SU-DHL-6 (cell line): ENCODE measurements at regions not wholly inside any gene's neighbourhood (a gene's known extent, or its start where the extent isn't known, plus 50 kb on each side); places are given as distances from the start of the nearest gene placed in this dataset.

Source experiments
- H2AFZ ChIP-seq: fragments of 200-600 bp; sonication (generic); 2 replicates; pipeline ENCODE4 v1.6.1; 2014; ENCODE audit warnings: low read depth, mild to moderate bottlenecking, moderate library complexity, mixed read lengths, antibody characterized with exemption, low read length; ENCODE audit not compliant: severe bottlenecking
- H3F3A ChIP-seq: fragments of 200-600 bp; shearing (Covaris generic); 2 replicates; pipeline ENCODE4 v1.6.0; 2016; ENCODE audit warnings: antibody characterized with exemption, mild to moderate bottlenecking; ENCODE audit not compliant: insufficient read depth
- H3K27ac ChIP-seq: fragments of 200-600 bp; sonication (generic); 2 replicates; pipeline ENCODE4 v1.5.1; 2016; ENCODE audit warnings: low read depth, mild to moderate bottlenecking, low read length, moderate library complexity, mixed read lengths
- H3K27me3 ChIP-seq: fragments of 200-600 bp; sonication (generic), shearing (Covaris generic); 2 replicates; pipeline ENCODE4 v1.6.0; 2014; ENCODE audit warnings: mild to moderate bottlenecking, low read length
- H3K36me3 ChIP-seq: fragments of 200-600 bp; sonication (generic); 2 replicates; pipeline ENCODE4 v1.6.1; 2014; ENCODE audit warnings: mild to moderate bottlenecking, low read length, mixed read lengths
- H3K4me2 ChIP-seq: fragments of 300-600, 200-600 bp; shearing (Covaris generic), sonication (generic); 2 replicates; pipeline ENCODE4 v1.6.0; 2014; ENCODE audit warnings: low read length, low read depth, mild to moderate bottlenecking; ENCODE audit not compliant: poor library complexity, severe bottlenecking
- H3K4me3 ChIP-seq: fragments of 200-600 bp; sonication (generic); 2 replicates; pipeline ENCODE4 v1.5.1; 2014; ENCODE audit warnings: antibody characterized with exemption, low read length, mild to moderate bottlenecking, mixed read lengths; ENCODE audit not compliant: insufficient read depth, poor library complexity, severe bottlenecking
- H3K79me2 ChIP-seq: fragments of 200-600 bp; sonication (generic); 2 replicates; pipeline ENCODE4 v1.6.1; 2014; ENCODE audit warnings: mild to moderate bottlenecking, low read length, moderate library complexity; ENCODE audit not compliant: insufficient read depth
- H3K9ac ChIP-seq: fragments of 200-600 bp; sonication (generic); 2 replicates; pipeline ENCODE4 v1.7.0; 2014; ENCODE audit warnings: mild to moderate bottlenecking, low read length
- H3K9me2 ChIP-seq: fragments of 200-600 bp; sonication (generic); replicated peaks from 2 replicates; pipeline ENCODE4 v1.6.1; 2014; ENCODE audit warnings: low read length; ENCODE audit not compliant: insufficient read depth
- H3K9me3 ChIP-seq: fragments of 200-600 bp; sonication (generic); 2 replicates; pipeline ENCODE4 v1.6.1; 2014; ENCODE audit warnings: low read length, mixed read lengths; ENCODE audit not compliant: insufficient read depth
- H4K20me1 ChIP-seq: fragments of 200-600 bp; sonication (generic); 2 replicates; pipeline ENCODE4 v1.6.1; 2014; ENCODE audit warnings: low read depth, mild to moderate bottlenecking, antibody characterized with exemption, low read length, moderate library complexity, mixed read lengths
- EZH2phosphoT487 ChIP-seq: fragments of 200-600 bp; sonication (generic), shearing (Covaris generic); conservative IDR thresholded peaks from 2 replicates; pipeline ENCODE4 v1.6.1; 2018; ENCODE audit warnings: mild to moderate bottlenecking, antibody characterized with exemption, low read length, moderate library complexity, mixed read lengths
- TF ChIP-seq, protein P1 (sequence below): fragments of 200-600 bp; sonication (generic); IDR thresholded peaks from one replicate; pipeline ENCODE4 v1.5.1; 2017; ENCODE audit warnings: antibody characterized with exemption, mild to moderate bottlenecking, low read length, moderate library complexity; ENCODE audit not compliant: insufficient read depth, poor library complexity, severe bottlenecking

- Histone ChIP-seq H3K27me3 (no peaks in the 10 kb centered on the region), H3K9me3 (no peaks in the 10 kb centered on the region), H3K36me3 (no peaks in the 10 kb centered on the region), H3K79me2 (no peaks in the 10 kb centered on the region), H3K9me2 (no peaks in the 10 kb centered on the region), H2AFZ (no peak overlapping the region), H3K9ac (no peak overlapping the region), H3K4me2 (no peak overlapping the region), H3K4me3 (no peak overlapping the region), H4K20me1 (no peaks in the 10 kb centered on the region), H3K27ac (no peak overlapping the region), H3F3A (no peaks in the 10 kb centered on the region)
- no peak for TF ChIP-seq EZH2phosphoT487
- TF ChIP-seq, protein P1, sequence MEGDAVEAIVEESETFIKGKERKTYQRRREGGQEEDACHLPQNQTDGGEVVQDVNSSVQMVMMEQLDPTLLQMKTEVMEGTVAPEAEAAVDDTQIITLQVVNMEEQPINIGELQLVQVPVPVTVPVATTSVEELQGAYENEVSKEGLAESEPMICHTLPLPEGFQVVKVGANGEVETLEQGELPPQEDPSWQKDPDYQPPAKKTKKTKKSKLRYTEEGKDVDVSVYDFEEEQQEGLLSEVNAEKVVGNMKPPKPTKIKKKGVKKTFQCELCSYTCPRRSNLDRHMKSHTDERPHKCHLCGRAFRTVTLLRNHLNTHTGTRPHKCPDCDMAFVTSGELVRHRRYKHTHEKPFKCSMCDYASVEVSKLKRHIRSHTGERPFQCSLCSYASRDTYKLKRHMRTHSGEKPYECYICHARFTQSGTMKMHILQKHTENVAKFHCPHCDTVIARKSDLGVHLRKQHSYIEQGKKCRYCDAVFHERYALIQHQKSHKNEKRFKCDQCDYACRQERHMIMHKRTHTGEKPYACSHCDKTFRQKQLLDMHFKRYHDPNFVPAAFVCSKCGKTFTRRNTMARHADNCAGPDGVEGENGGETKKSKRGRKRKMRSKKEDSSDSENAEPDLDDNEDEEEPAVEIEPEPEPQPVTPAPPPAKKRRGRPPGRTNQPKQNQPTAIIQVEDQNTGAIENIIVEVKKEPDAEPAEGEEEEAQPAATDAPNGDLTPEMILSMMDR: no peak
These were observed 1489.2 kb upstream of the C9orf72 start for GRCh38 chr9:29062446-29062845.

GRCh38 chr9:29063031-29063430 is 1489.8 kb upstream of the C9orf72 start:
- TF ChIP-seq EZH2phosphoT487: no peak
- TF ChIP-seq, protein P1: no peak
- no peak overlapping the region for H3K4me2 ChIP-seq
- H3K9me3 ChIP-seq: no peaks in the 10 kb centered on the region
- H3K9me2 ChIP-seq: no peaks in the 10 kb centered on the region
- H3K4me3 ChIP-seq: no peak overlapping the region
- no peaks in the 10 kb centered on the region for H3K36me3 ChIP-seq
- no peaks in the 10 kb centered on the region for H3F3A ChIP-seq
- no peaks in the 10 kb centered on the region for H4K20me1 ChIP-seq
- H3K27ac ChIP-seq: no peak overlapping the region
- H3K27me3 ChIP-seq: no peaks in the 10 kb centered on the region
- no peak overlapping the region for H2AFZ ChIP-seq
- H3K9ac ChIP-seq: no peak overlapping the region
- H3K79me2 ChIP-seq: no peaks in the 10 kb centered on the region

DNA sequence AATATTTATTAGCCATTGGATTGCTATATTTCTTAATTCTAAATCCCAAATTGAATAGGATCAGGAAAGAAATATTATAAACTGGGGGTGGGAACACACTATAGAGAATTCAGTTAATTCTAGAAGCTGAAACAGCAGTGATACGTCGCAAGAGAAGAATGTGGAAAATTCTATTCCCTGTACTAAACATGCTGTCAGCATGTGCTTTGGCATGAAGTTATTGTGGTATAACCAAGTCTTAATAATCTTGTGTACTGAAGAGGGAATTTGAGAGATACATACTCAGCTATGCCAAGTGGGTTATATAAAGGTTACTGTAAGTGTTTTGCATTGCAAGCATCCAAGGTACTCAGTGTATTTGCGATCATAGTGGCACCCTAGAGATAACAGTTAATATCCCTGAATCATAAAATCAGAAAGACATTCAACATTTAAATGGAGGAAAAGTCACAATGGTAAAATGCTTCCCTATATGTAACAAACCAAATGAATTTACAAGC is 1492.9 kb upstream of the C9orf72 start:
- Histone ChIP-seq H4K20me1 (no peaks in the 10 kb centered on the region), H3K4me3 (no peak overlapping the region), H3K9me2 (0 out of 2 replicates have a peak, but pooled peaks cover 4% of the 10 kb centered on the region), H3K4me2 (no peak overlapping the region), H3F3A (no peaks in the 10 kb centered on the region), H3K36me3 (no peaks in the 10 kb centered on the region), H3K9ac (no peak overlapping the region), H3K9me3 (no peaks in the 10 kb centered on the region), H2AFZ (no peak overlapping the region), H3K27me3 (no peaks in the 10 kb centered on the region), H3K79me2 (no peaks in the 10 kb centered on the region), H3K27ac (no peak overlapping the region)
- TF ChIP-seq, protein P1: no peak
- TF ChIP-seq EZH2phosphoT487: no peak
